ENCODE measurements at regions not wholly inside any gene's neighbourhood (a gene's known extent, or its start where the extent isn't known, plus 50 kb on each side); places are given as distances from the start of the nearest gene placed in this dataset.

- Mint-ChIP-seq H3K36me3 (ENCODE audit: unreplicated experiment) (no peaks in the 10 kb centered on the region), H3K4me1 (ENCODE audit: unreplicated experiment) (no peaks in the 10 kb centered on the region), H3K27me3 (ENCODE audit: unreplicated experiment) (peaks cover 62% of the 10 kb centered on the region), H3K9me3 (ENCODE audit: unreplicated experiment) (no peaks in the 10 kb centered on the region), H3K27ac (ENCODE audit: unreplicated experiment) (no peak overlapping the region), H3K4me3 (ENCODE audit: unreplicated experiment) (no peak overlapping the region)
- DNase-seq (ENCODE audit: extremely low spot score, unreplicated experiment): no peak
- TF ChIP-seq CTCF (IDR thresholded peaks at IDR 0.05): no peak
Measured at GRCh38 chr11:115751243-115752015, 247.2 kb upstream of the CADM1 start.

GRCh38 chr11:115745610-115746512 lies 241.6 kb upstream of the CADM1 start:
- DNase-seq (ENCODE audit: extremely low spot score, unreplicated experiment): no peak
- no peak for TF ChIP-seq CTCF (IDR thresholded peaks at IDR 0.05)
- H3K4me3 Mint-ChIP-seq (ENCODE audit: unreplicated experiment): no peak overlapping the region
- H3K36me3 Mint-ChIP-seq (ENCODE audit: unreplicated experiment): no peaks in the 10 kb centered on the region
- H3K9me3 Mint-ChIP-seq (ENCODE audit: unreplicated experiment): no peaks in the 10 kb centered on the region
- peaks cover 69% of the 10 kb centered on the region for H3K27me3 Mint-ChIP-seq (ENCODE audit: unreplicated experiment)
- H3K27ac Mint-ChIP-seq (ENCODE audit: unreplicated experiment): no peak overlapping the region
- H3K4me1 Mint-ChIP-seq (ENCODE audit: unreplicated experiment): no peaks in the 10 kb centered on the region

- peaks cover 61% of the 10 kb centered on the region for H3K27me3 Mint-ChIP-seq (ENCODE audit: unreplicated experiment)
- no peaks in the 10 kb centered on the region for H3K9me3 Mint-ChIP-seq (ENCODE audit: unreplicated experiment)
- no peaks in the 10 kb centered on the region for H3K4me1 Mint-ChIP-seq (ENCODE audit: unreplicated experiment)
- no peak overlapping the region for H3K27ac Mint-ChIP-seq (ENCODE audit: unreplicated experiment)
- no peaks in the 10 kb centered on the region for H3K36me3 Mint-ChIP-seq (ENCODE audit: unreplicated experiment)
- H3K4me3 Mint-ChIP-seq (ENCODE audit: unreplicated experiment): no peak overlapping the region
- no peak for TF ChIP-seq CTCF (IDR thresholded peaks at IDR 0.05)
- DNase-seq (ENCODE audit: extremely low spot score, unreplicated experiment): no peak
Measured at GRCh38 chr11:115745066-115745465, 240.9 kb upstream of the CADM1 start.

GRCh38 chr11:115743719-115744118 lies 239.5 kb upstream of the CADM1 start:
- no peak for TF ChIP-seq CTCF (IDR thresholded peaks at IDR 0.05)
- Mint-ChIP-seq H3K27ac (ENCODE audit: unreplicated experiment) (no peak overlapping the region), H3K4me1 (ENCODE audit: unreplicated experiment) (no peaks in the 10 kb centered on the region), H3K4me3 (ENCODE audit: unreplicated experiment) (no peak overlapping the region), H3K27me3 (ENCODE audit: unreplicated experiment) (peaks cover 48% of the 10 kb centered on the region), H3K36me3 (ENCODE audit: unreplicated experiment) (no peaks in the 10 kb centered on the region), H3K9me3 (ENCODE audit: unreplicated experiment) (no peaks in the 10 kb centered on the region)
- DNase-seq (ENCODE audit: extremely low spot score, unreplicated experiment): no peak
